Neural cell (in vitro differentiated cells): ENCODE measurements at regions not wholly inside any gene's neighbourhood (a gene's known extent, or its start where the extent isn't known, plus 50 kb on each side); places are given as distances from the start of the nearest gene placed in this dataset.
"Not testable (repeated sequence)": the region's sequence is repeated elsewhere in the genome, so short reads cannot be mapped to it uniquely, and the experiment has no call there.

Source experiments
- CTCF ChIP-seq: fragments of 450-650 bp; IDR thresholded peaks from 2 replicates; pipeline ENCODE4 v1.5.1; 2014; ENCODE audit warnings: antibody characterized with exemption, mild to moderate bottlenecking, moderate library complexity; ENCODE audit not compliant: poor library complexity, severe bottlenecking
- EP300 ChIP-seq: fragments of 450-650 bp; conservative IDR thresholded peaks from 2 replicates; pipeline ENCODE4 v1.6.1; 2014; ENCODE audit warnings: antibody characterized with exemption, mild to moderate bottlenecking, moderate library complexity; ENCODE audit not compliant: poor library complexity, severe bottlenecking
- EZH2 ChIP-seq: fragments of 200-600, 300-800 bp; shearing (Covaris generic), sonication (generic); IDR thresholded peaks from 2 replicates; pipeline ENCODE4 v1.6.1; 2014; ENCODE audit warnings: antibody characterized with exemption, low read length, borderline replicate concordance, mild to moderate bottlenecking; ENCODE audit not compliant: insufficient read depth, poor library complexity, severe bottlenecking
- MXI1 ChIP-seq: fragments of 450-650 bp; conservative IDR thresholded peaks from 2 replicates; pipeline ENCODE4 v1.6.1; 2014; ENCODE audit warnings: antibody characterized with exemption, mild to moderate bottlenecking; ENCODE audit not compliant: poor library complexity, severe bottlenecking
- POLR2AphosphoS5 ChIP-seq: IDR thresholded peaks from 2 replicates; pipeline ENCODE4 v1.6.1; 2012
- SMC3 ChIP-seq: fragments of 450-650 bp; conservative IDR thresholded peaks from 2 replicates; pipeline ENCODE4 v1.6.1; 2014; ENCODE audit warnings: antibody characterized with exemption, mild to moderate bottlenecking, moderate library complexity; ENCODE audit not compliant: poor library complexity
- TAF1 ChIP-seq: IDR thresholded peaks from 2 replicates; pipeline ENCODE4 v1.6.1; 2012; ENCODE audit warnings: low read depth
- TF ChIP-seq, protein P1 (sequence below): IDR thresholded peaks from 2 replicates; pipeline ENCODE4 v1.6.1; 2012; ENCODE audit warnings: borderline replicate concordance

- not testable (repeated sequence) for TF ChIP-seq CTCF, TAF1, POLR2AphosphoS5, EZH2, EP300, SMC3, MXI1
- TF ChIP-seq, protein P1, sequence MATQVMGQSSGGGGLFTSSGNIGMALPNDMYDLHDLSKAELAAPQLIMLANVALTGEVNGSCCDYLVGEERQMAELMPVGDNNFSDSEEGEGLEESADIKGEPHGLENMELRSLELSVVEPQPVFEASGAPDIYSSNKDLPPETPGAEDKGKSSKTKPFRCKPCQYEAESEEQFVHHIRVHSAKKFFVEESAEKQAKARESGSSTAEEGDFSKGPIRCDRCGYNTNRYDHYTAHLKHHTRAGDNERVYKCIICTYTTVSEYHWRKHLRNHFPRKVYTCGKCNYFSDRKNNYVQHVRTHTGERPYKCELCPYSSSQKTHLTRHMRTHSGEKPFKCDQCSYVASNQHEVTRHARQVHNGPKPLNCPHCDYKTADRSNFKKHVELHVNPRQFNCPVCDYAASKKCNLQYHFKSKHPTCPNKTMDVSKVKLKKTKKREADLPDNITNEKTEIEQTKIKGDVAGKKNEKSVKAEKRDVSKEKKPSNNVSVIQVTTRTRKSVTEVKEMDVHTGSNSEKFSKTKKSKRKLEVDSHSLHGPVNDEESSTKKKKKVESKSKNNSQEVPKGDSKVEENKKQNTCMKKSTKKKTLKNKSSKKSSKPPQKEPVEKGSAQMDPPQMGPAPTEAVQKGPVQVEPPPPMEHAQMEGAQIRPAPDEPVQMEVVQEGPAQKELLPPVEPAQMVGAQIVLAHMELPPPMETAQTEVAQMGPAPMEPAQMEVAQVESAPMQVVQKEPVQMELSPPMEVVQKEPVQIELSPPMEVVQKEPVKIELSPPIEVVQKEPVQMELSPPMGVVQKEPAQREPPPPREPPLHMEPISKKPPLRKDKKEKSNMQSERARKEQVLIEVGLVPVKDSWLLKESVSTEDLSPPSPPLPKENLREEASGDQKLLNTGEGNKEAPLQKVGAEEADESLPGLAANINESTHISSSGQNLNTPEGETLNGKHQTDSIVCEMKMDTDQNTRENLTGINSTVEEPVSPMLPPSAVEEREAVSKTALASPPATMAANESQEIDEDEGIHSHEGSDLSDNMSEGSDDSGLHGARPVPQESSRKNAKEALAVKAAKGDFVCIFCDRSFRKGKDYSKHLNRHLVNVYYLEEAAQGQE = not testable (repeated sequence)
These were observed 149.4 kb upstream of the G2E3 start for GRCh38 chr14:30409508-30410015.
